Activated CD4-positive, alpha-beta T cell treated with anti-CD3 and anti-CD28 coated beads, Interleukin-2, amount 10 ng/mL, durations not matched to agents 7 days and 5 days (primary cell): ENCODE measurements at regions not wholly inside any gene's neighbourhood (a gene's known extent, or its start where the extent isn't known, plus 50 kb on each side); places are given as distances from the start of the nearest gene placed in this dataset.

Experiments
- CTCF ChIA-PET: fragments of 350-600 bp; sonication (Branson Sonifier 250); formaldehyde crosslinking; loops from one replicate; lab custom pipeline; 2021; ENCODE audit warnings: antibody characterized with exemption; lab: Charles Lee
- POLR2A ChIA-PET: fragments of 350-600 bp; sonication (Branson Sonifier 250); formaldehyde crosslinking; loops from one replicate; lab custom pipeline; 2021; ENCODE audit warnings: antibody characterized with exemption; lab: Charles Lee
- DNase-seq: peaks from one replicate; pipeline ENCODE4 v3.0.0-alpha.2; 2020
- H3K27ac Mint-ChIP-seq: one replicate; pipeline ENCODE4 v1.8.0; 2021; ENCODE audit warnings: mild to moderate bottlenecking, moderate library complexity, mixed read lengths
- H3K27me3 Mint-ChIP-seq: one replicate; pipeline ENCODE4 v1.8.0; 2021; ENCODE audit warnings: mixed read lengths
- H3K36me3 Mint-ChIP-seq: one replicate; pipeline ENCODE4 v1.8.0; 2021; ENCODE audit warnings: low read depth, mixed read lengths
- H3K4me1 Mint-ChIP-seq: one replicate; pipeline ENCODE4 v1.8.0; 2021; ENCODE audit warnings: mixed read lengths
- H3K4me3 Mint-ChIP-seq: one replicate; pipeline ENCODE4 v1.8.0; 2021; ENCODE audit warnings: mild to moderate bottlenecking, moderate library complexity, mixed read lengths
- H3K9me3 Mint-ChIP-seq: one replicate; pipeline ENCODE4 v1.8.0; 2021; ENCODE audit warnings: mixed read lengths

DNA sequence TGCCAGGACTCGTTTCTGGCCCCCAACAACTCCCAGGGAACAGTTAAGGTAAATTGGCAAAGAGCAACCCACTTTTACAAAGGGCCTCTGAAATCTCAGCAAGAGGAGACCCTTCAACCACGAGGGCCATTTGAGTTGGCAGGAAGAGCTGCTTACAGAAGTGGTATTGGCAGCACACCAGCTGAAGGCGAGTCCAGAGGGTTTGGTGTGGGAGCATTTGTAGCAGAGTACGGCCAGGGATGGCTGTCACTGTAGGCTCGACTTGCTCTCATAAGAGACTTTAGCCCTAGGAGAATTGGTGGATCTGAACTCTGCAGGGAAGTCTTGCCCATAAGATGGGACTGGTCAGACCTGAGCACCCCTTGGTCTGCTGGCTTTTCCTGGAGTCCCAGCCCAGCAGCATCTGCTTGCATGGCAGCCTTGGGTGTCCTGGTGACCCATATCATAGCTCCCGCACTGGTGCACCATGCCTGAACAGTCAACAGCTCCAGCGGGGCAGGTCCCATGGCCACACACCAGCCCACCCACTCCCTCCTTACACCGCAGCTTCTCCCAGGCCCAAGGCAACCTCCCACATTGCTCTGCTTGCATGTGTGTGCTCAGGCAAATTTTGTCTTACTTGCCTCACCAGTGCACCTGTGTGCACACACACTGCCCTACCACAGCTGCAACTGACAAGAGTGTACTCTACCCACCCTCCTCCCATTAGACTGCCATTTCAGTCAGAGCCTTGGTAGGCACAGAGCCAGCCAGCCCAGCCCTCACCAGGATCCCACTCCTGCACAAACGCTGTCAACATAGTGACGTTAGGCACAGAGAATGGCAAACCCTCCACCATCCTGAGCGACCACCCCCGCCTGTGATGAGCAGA lies 861.6 kb upstream of the DPPA4 start:
- Mint-ChIP-seq H3K9me3 (peaks cover 7% of the 10 kb centered on the region), H3K4me1 (no peaks in the 10 kb centered on the region), H3K27me3 (no peaks in the 10 kb centered on the region), H3K36me3 (no peaks in the 10 kb centered on the region), H3K4me3 (no peak overlapping the region), H3K27ac (no peak overlapping the region)
- no peak for DNase-seq
- POLR2A ChIA-PET = no interaction called here
- CTCF ChIA-PET = no interaction called here

DNA sequence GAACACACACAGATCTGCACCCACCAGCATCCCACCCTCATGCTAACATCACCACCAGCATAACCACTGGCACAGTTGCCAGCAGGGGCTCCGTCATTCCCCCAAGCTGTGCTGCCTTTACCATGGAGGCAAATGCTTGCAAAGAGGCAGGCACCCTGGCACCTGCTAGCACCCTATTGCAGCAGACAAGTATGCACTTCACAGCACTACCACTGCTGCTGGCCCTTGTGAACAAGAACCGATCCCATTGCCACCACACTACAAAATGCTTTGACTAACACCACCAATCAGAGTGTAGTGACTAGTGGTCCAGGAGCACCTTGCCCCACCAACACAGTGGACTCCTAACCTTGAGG lies 862.2 kb upstream of the DPPA4 start:
- H3K9me3 Mint-ChIP-seq = peaks cover 7% of the 10 kb centered on the region
- no peaks in the 10 kb centered on the region for H3K4me1 Mint-ChIP-seq
- no peak for DNase-seq
- H3K27ac Mint-ChIP-seq = no peak overlapping the region
- H3K36me3 Mint-ChIP-seq = no peaks in the 10 kb centered on the region
- ChIA-PET CTCF (no interaction called here), POLR2A (no interaction called here)
- no peak overlapping the region for H3K4me3 Mint-ChIP-seq
- no peaks in the 10 kb centered on the region for H3K27me3 Mint-ChIP-seq

DNA sequence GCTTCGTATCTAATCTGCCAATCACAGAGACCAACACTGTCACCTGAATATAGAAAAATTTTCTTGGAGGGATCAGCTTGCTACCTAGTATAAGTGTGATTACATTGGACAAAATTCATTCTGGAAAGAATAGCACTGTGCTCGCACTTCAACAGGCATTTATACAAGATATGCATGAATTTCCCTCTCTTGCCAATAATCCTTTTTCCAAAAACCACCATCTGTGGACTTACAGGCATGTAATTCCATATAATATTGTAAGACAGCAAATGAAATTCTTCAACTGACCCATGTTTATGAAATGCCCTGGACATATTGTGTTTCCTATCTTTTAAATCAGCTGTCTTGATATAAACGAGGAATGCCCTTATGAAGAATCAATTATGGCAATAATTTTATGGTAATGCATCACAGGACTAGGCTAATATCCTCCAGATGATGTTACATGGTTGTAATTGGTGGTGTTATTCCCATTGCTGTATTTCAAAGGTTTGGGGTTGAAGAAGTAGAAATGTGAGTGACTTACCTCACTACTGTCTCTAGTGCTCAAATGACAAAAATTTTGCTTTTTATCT lies 861.4 kb upstream of the NECTIN3 start:
- no peak overlapping the region for H3K4me3 Mint-ChIP-seq
- no peak overlapping the region for H3K27ac Mint-ChIP-seq
- H3K9me3 Mint-ChIP-seq = no peaks in the 10 kb centered on the region
- no peaks in the 10 kb centered on the region for H3K36me3 Mint-ChIP-seq
- DNase-seq = no peak
- no peaks in the 10 kb centered on the region for H3K4me1 Mint-ChIP-seq
- ChIA-PET POLR2A (no interaction called here), CTCF (no interaction called here)
- peaks cover 3% of the 10 kb centered on the region for H3K27me3 Mint-ChIP-seq

DNA sequence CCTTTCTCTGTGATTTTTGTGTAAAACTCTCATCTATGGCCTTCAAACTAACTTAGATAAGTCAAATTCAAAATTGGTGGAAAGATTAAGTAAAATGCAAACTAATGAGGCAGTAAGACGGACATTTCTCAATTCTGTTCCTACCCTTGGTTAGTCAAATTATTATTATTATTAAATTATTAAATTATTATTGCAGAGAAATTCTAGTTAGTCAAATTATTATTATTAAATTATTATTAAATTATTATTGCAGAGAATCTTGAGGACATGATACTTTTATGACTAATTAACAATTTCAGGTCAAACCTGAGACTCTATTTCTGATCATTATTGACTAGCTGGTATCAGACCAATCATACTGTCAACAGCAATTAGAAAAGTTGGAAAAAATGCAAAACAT lies 845.0 kb upstream of the NECTIN3 start:
- ChIA-PET POLR2A (no interaction called here), CTCF (no interaction called here)
- H3K27me3 Mint-ChIP-seq = no peaks in the 10 kb centered on the region
- DNase-seq = no peak
- peaks cover 4% of the 10 kb centered on the region for H3K9me3 Mint-ChIP-seq
- no peaks in the 10 kb centered on the region for H3K36me3 Mint-ChIP-seq
- H3K4me3 Mint-ChIP-seq = no peak overlapping the region
- H3K27ac Mint-ChIP-seq = no peak overlapping the region
- no peaks in the 10 kb centered on the region for H3K4me1 Mint-ChIP-seq

DNA sequence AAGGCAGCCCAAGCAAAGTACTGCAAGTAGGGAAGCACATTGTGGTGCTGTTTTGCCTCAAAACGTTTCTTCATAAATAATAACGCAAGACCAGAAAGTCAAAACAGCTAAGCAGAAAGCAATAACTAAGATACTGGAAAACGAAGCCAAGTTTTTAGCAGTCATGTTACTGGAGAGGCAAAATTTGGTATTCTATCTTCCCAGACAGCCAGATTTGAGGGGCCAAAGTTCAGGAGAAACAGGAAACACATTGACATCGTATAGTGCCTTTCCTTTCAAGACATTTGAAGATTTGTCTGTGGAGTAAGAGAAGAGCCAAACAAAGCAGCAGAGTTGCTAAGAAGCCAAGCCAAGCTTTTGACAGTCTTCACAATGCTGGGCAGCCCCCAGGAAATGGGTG lies 843.6 kb upstream of the NECTIN3 start:
- no peak for DNase-seq
- no peaks in the 10 kb centered on the region for H3K4me1 Mint-ChIP-seq
- H3K4me3 Mint-ChIP-seq = no peak overlapping the region
- POLR2A ChIA-PET = no interaction called here
- no peaks in the 10 kb centered on the region for H3K27me3 Mint-ChIP-seq
- peaks cover 4% of the 10 kb centered on the region for H3K9me3 Mint-ChIP-seq
- H3K27ac Mint-ChIP-seq = no peak overlapping the region
- CTCF ChIA-PET = no interaction called here
- no peaks in the 10 kb centered on the region for H3K36me3 Mint-ChIP-seq

DNA sequence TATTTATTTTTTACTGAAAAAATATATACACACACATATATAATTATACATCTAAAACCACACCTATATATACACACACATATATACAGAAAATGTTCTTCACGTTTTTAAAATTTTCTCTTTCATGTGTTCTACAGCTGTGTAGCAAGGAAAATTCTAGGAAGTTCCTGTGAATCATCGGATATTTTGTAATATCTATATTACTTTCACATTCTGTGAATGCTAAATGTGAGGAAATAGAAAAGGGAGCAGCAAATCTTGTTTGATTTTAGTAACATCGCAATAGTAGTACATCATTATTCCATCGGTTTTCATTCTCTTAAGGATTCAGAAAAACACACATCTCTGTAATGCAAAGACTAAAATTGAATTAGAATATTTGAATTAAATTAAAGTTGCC lies 836.8 kb upstream of the NECTIN3 start:
- H3K9me3 Mint-ChIP-seq = no peaks in the 10 kb centered on the region
- H3K4me1 Mint-ChIP-seq = no peaks in the 10 kb centered on the region
- DNase-seq = no peak
- H3K36me3 Mint-ChIP-seq = no peaks in the 10 kb centered on the region
- POLR2A ChIA-PET = no interaction called here
- CTCF ChIA-PET = no interaction called here
- no peak overlapping the region for H3K4me3 Mint-ChIP-seq
- H3K27me3 Mint-ChIP-seq = no peaks in the 10 kb centered on the region
- H3K27ac Mint-ChIP-seq = no peak overlapping the region

DNA sequence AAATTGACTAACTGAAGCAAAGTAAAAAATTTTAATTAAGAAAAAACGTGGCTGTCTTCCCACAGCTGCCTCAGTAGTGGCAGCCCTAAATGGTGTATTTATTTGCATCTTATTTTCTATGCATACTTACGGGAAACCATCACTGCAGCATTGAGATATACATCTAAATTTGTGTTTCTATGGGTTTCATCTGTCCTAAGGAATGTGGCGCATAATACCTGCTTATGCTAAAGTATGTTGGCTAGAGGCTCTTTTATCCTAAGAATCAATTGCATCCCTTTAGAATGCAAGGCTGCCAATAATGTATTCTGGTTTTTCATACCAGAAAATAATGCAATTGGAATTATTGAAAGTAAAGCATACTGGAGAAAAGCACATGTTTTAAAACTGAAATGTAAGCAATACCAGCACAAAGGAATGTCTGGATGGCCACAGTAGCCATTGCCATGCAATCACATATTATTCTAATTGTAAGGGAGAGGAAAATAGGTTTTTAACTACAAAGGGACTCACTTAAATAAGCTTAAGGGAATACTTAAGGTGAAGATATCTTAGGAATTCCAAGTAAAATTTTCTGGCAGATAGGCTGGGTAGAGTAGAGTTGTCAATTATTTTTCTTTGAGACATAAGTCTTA lies 834.5 kb upstream of the NECTIN3 start:
- no peak for DNase-seq
- ChIA-PET POLR2A (no interaction called here), CTCF (no interaction called here)
- Mint-ChIP-seq H3K4me1 (no peaks in the 10 kb centered on the region), H3K9me3 (no peaks in the 10 kb centered on the region), H3K4me3 (no peak overlapping the region), H3K27ac (no peak overlapping the region), H3K36me3 (no peaks in the 10 kb centered on the region), H3K27me3 (no peaks in the 10 kb centered on the region)

DNA sequence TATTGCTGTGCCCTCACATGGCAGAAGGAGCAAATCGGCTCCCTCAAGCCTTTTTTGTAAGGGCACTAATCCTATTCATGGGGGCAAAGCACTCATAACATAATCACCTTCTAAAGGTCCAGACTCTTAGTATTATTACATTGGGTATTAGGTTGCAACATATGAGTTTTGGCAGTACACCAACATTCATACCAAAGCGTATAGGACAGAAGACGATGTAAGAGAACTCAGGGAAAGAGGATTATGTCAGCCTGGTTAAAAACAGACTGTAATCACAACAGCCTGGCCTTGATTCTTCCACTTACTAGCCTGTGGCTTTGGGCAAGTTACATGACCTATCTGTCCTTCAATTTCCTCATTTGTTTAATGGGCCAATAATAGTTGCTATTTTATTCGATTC lies 828.5 kb upstream of the NECTIN3 start:
- Mint-ChIP-seq H3K27ac (no peak overlapping the region), H3K36me3 (no peaks in the 10 kb centered on the region), H3K4me3 (no peak overlapping the region), H3K27me3 (peaks cover 3% of the 10 kb centered on the region), H3K9me3 (no peaks in the 10 kb centered on the region), H3K4me1 (no peaks in the 10 kb centered on the region)
- CTCF ChIA-PET = no interaction called here
- no peak for DNase-seq
- POLR2A ChIA-PET = no interaction called here

DNA sequence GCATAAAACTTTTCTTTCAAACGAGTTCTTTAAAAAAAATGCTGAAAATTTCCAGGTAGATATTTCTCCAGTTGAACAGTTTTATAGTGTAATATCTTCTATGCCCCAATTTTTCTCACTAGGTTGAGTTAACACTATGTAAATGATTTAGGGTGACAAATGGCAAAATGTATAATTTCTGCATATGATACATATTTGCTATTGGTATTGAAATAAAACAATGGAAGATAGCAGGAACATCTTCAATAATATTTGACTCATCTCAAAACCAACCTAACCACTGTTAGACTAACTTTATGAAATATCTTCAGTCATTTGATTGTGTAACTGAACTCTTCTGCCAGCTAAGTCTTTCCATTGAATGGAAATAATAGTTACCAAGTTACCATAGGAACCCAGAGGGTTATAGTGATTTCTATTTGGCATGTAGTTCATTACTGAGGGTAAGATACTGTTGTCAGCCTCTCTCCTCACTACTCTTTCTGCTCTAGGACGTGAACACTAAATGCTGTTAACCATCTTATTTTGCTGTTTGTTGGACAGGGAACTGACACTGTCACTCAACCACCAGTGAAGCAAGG lies 824.7 kb upstream of the NECTIN3 start:
- DNase-seq = no peak
- no peak overlapping the region for H3K27ac Mint-ChIP-seq
- no peaks in the 10 kb centered on the region for H3K36me3 Mint-ChIP-seq
- no peaks in the 10 kb centered on the region for H3K4me1 Mint-ChIP-seq
- peaks cover 3% of the 10 kb centered on the region for H3K27me3 Mint-ChIP-seq
- no peaks in the 10 kb centered on the region for H3K9me3 Mint-ChIP-seq
- CTCF ChIA-PET = no interaction called here
- POLR2A ChIA-PET = no interaction called here
- H3K4me3 Mint-ChIP-seq = no peak overlapping the region

DNA sequence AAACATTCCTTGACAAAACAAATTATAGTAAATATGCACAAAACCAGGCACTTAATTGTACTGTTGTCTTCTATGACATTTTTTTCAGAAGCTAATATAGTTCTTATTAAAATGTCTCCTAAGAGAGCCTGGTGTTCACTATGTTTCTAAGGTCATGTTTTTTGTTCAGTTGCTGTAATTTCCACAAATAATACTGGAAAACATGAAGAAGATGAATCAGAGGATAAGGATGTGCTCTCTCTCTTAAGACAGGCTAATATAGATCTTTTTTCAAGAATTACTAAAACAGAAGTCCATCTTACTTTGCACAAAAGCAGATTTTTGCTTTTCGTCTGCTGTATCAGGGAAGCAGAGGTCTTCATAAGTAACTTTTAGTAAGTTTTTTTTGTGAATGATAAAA lies 823.0 kb upstream of the NECTIN3 start:
- ChIA-PET POLR2A (no interaction called here), CTCF (no interaction called here)
- no peak for DNase-seq
- Mint-ChIP-seq H3K9me3 (no peaks in the 10 kb centered on the region), H3K4me3 (no peak overlapping the region), H3K27ac (no peak overlapping the region), H3K36me3 (no peaks in the 10 kb centered on the region), H3K27me3 (peaks cover 3% of the 10 kb centered on the region), H3K4me1 (no peaks in the 10 kb centered on the region)

DNA sequence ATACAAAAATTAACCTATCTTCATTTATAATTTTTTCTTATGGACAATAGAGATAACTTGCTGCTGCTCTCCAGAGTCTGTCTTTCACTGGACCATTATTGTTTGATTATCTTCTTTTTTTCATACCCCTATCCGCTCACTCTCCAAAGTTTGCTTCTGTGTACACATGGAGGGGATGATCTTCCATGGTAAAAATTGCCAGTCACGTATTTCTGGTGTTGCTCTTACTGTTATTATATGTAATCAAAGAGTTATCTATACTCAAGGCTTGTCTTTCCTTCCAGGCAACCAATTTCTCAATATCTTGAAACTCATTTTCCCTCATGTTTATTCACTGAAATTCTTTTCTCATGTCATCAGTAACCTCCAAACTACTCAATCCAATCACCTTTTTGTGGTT lies 817.8 kb upstream of the NECTIN3 start:
- Mint-ChIP-seq H3K27ac (no peak overlapping the region), H3K36me3 (no peaks in the 10 kb centered on the region), H3K9me3 (peaks cover 3% of the 10 kb centered on the region), H3K4me1 (no peaks in the 10 kb centered on the region), H3K4me3 (no peak overlapping the region), H3K27me3 (peaks cover 4% of the 10 kb centered on the region)
- POLR2A ChIA-PET = no interaction called here
- CTCF ChIA-PET = no interaction called here
- no peak for DNase-seq

DNA sequence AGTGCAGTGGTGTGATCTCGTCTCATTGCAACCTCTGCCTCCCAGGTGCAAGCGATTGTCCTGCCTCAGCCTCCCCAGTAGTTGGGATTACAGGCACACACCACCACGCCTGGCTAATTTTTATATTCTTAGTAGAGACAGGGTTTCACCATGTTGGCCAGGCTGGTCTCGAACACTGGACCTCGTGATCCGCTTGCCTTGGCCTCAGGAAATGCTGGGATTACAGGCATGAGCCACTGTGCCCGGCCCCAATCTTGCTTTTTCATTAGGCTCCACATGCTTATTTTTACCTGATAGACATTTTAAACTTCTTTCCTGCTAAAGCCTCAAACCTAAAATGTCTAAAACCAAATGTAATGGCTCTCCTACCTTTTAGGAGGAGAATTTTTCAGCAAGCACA lies 817.0 kb upstream of the NECTIN3 start:
- Mint-ChIP-seq H3K36me3 (no peaks in the 10 kb centered on the region), H3K27ac (no peak overlapping the region), H3K9me3 (peaks cover 3% of the 10 kb centered on the region), H3K4me3 (no peak overlapping the region), H3K4me1 (no peaks in the 10 kb centered on the region), H3K27me3 (peaks cover 4% of the 10 kb centered on the region)
- CTCF ChIA-PET = no interaction called here
- DNase-seq = no peak
- POLR2A ChIA-PET = no interaction called here

DNA sequence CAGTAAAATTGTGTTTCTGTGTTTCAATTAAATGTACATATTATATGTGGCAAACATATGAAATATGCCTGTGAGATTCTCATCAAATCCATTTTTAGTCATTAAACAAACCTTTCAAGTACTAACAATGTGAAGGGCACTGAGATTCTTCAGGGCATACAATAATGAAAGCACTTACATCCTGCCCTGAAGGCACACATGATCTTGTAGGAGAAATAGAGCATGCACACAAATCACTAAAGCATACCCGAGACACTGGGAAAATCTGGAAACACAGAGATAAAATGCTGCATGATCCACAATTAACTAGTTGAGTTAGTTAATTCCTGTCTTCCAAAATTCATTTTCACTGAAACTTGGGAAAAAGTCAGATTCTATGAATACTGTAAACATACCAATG lies 810.5 kb upstream of the NECTIN3 start:
- CTCF ChIA-PET = no interaction called here
- H3K4me1 Mint-ChIP-seq = no peaks in the 10 kb centered on the region
- POLR2A ChIA-PET = no interaction called here

More for the DNA sequence above, 810.5 kb upstream of the NECTIN3 start:
- DNase-seq = no peak
- H3K36me3 Mint-ChIP-seq = no peaks in the 10 kb centered on the region
- H3K9me3 Mint-ChIP-seq = peaks cover 3% of the 10 kb centered on the region
- no peak overlapping the region for H3K4me3 Mint-ChIP-seq
- no peak overlapping the region for H3K27ac Mint-ChIP-seq
- H3K27me3 Mint-ChIP-seq = peaks cover 4% of the 10 kb centered on the region
